MCF 10A (cell line): ENCODE measurements at regions not wholly inside any gene's neighbourhood (a gene's known extent, or its start where the extent isn't known, plus 50 kb on each side); places are given as distances from the start of the nearest gene placed in this dataset.

ENCODE experiments used
- BruUV-seq: library from RNA; stranded (reverse); fragments of 400-500 nt; replicated peaks from 2 replicates; lab custom pipeline; 2021; lab: Mats Ljungman, UMichigan
- CTCF ChIA-PET: fragments of 300-600 bp; sonication (Branson Sonifier 250); formaldehyde crosslinking; extraction: SDS; loops from one replicate; lab custom pipeline; 2021; ENCODE audit warnings: antibody characterized with exemption, inconsistent platforms; lab: Yijun Ruan, JAX
- POLR2A ChIA-PET: fragments of 300-600, 350-650 bp; sonication (Branson Sonifier 250); formaldehyde crosslinking; extraction: SDS; loops from one replicate; lab custom pipeline; 2020; ENCODE audit warnings: antibody characterized with exemption, inconsistent platforms; lab: Yijun Ruan, JAX
- DNase-seq: peaks from one replicate; pipeline ENCODE4 v3.0.0-alpha.2; 2018; ENCODE audit not compliant: unreplicated experiment
- H3K27ac Mint-ChIP-seq: one replicate; pipeline ENCODE4 v1.8.0; 2022; ENCODE audit warnings: mild to moderate bottlenecking, low read depth, mixed read lengths; ENCODE audit not compliant: unreplicated experiment
- H3K27me3 Mint-ChIP-seq: one replicate; pipeline ENCODE4 v1.8.0; 2022; ENCODE audit warnings: mixed read lengths; ENCODE audit not compliant: insufficient read depth, unreplicated experiment
- H3K36me3 Mint-ChIP-seq: one replicate; pipeline ENCODE4 v1.8.0; 2022; ENCODE audit warnings: mild to moderate bottlenecking, moderate library complexity, mixed read lengths; ENCODE audit not compliant: insufficient read depth, unreplicated experiment
- H3K4me1 Mint-ChIP-seq: one replicate; pipeline ENCODE4 v1.8.0; 2022; ENCODE audit warnings: mixed read lengths; ENCODE audit not compliant: insufficient read depth, unreplicated experiment
- H3K4me3 Mint-ChIP-seq: one replicate; pipeline ENCODE4 v1.8.0; 2022; ENCODE audit warnings: mild to moderate bottlenecking, moderate library complexity, mixed read lengths; ENCODE audit not compliant: unreplicated experiment
- H3K9me3 Mint-ChIP-seq: one replicate; pipeline ENCODE4 v1.8.0; 2022; ENCODE audit warnings: mixed read lengths; ENCODE audit not compliant: unreplicated experiment
- CTCF ChIP-seq: fragments of 200-600 bp; IDR thresholded peaks from one replicate; pipeline ENCODE4 v1.8.0; 2022; ENCODE audit warnings: antibody characterized with exemption, mild to moderate bottlenecking; ENCODE audit not compliant: unreplicated experiment
- intact Hi-C: fragments of 100-400 bp; cut with micrococcal nuclease; formaldehyde crosslinking; loops from 2 replicates; pipeline ENCODE4 v1.14.1; 2022

DNA sequence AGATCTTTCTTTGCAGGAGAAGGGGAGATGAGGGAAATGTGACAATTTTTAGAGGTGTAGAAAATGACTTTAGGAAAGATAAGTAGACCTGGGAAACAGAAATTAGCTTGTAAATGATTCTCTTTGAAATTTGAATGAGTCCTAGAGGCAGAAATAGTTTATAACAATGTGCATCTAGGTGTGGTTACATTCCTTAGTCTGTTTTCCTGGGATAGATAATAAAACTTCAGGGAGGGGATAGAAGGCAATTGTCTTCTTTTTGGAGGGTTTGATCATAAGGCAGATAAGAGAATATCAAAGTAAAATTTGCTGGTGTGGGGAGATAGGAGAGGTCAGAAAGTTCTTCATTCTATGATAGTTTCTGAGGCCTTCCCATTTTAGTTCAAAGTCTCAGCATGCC, 1344.3 kb upstream of the LRRTM1 start:
- POLR2A ChIA-PET = interaction anchor here (1.2 kb wide), 1 partner anchor 10 kb away, joined by 3 read pairs; no protein-coding TSS in a partner anchor
- Mint-ChIP-seq H3K36me3 (no peaks in the 10 kb centered on the region), H3K27me3 (no peaks in the 10 kb centered on the region), H3K9me3 (no peaks in the 10 kb centered on the region), H3K4me3 (no peak overlapping the region), H3K27ac (no peak overlapping the region), H3K4me1 (peaks cover 20% of the 10 kb centered on the region)
- BruUV-seq = no TSS peak
- TF ChIP-seq CTCF = no peak
- no peak for DNase-seq
- CTCF ChIA-PET = no interaction called here
- intact Hi-C loops = no loop called here

DNA sequence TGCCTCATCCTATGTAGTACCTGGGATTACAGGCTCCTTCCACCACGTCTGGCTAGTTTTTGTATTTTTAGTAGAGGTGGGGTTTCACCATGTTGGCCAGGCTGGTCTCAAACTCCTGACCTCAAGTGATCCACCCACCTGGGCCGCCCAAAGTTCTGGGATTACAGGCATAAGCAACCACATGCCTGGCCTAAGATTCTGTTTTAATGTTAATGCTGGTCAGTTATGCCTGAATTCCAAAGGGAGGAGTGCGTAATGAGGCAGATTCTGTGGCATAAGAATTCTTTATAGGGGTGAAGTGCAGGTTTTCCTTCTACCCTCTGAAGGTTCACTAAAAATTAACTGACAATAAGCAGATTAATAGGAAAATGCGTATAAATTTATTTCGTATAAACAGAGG, 1343.8 kb upstream of the LRRTM1 start:
- TF ChIP-seq CTCF = no peak
- Mint-ChIP-seq H3K4me1 (peaks cover 20% of the 10 kb centered on the region), H3K36me3 (no peaks in the 10 kb centered on the region), H3K27ac (no peak overlapping the region), H3K9me3 (no peaks in the 10 kb centered on the region), H3K27me3 (no peaks in the 10 kb centered on the region), H3K4me3 (no peak overlapping the region)
- DNase-seq = no peak
- intact Hi-C loops = no loop called here
- ChIA-PET CTCF (no interaction called here), POLR2A (no interaction called here)
- no TSS peak for BruUV-seq

- Mint-ChIP-seq H3K4me1 (peaks cover 20% of the 10 kb centered on the region), H3K27me3 (no peaks in the 10 kb centered on the region), H3K36me3 (no peaks in the 10 kb centered on the region), H3K9me3 (no peaks in the 10 kb centered on the region), H3K4me3 (no peak overlapping the region), H3K27ac (no peak overlapping the region)
- DNase-seq = no peak
- ChIA-PET CTCF (interaction anchor here (0.6 kb wide), 1 partner anchor 769 kb away, joined by 3 read pairs; no protein-coding TSS in a partner anchor), POLR2A (no interaction called here)
- no TSS peak for BruUV-seq
- intact Hi-C loops = no loop called here
- TF ChIP-seq CTCF = no peak
Observed at GRCh38 chr2:81647715-81648230, 1343.2 kb upstream of the LRRTM1 start.

DNA sequence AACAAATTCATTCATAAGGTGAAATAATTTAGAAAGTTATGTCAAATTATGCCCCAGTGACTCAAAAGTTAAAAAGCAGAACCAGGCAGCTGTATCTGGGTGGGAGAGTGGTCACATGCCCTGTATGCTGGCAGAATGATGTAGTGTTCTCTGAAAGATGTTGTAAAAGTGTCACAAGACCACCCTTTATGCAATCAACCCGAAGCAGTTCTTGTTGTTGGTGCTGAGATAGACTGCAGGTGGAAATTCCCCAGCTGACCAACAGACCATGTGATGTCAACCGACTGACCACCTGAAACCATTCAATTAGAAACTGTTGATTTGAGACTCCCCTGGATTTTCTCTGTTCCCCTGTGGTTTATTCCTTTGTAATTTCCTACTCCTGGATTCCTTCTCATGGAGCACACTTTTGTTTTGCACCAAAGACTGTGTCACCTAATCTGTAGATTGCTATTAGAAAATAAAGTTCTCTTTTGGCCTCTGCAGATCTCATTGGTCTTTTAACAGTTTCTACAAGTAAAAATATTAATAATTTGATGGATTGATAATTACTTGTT, 1341.3 kb upstream of the LRRTM1 start:
- Mint-ChIP-seq H3K4me3 (no peak overlapping the region), H3K9me3 (no peaks in the 10 kb centered on the region), H3K4me1 (peaks cover 20% of the 10 kb centered on the region), H3K27ac (no peak overlapping the region), H3K27me3 (no peaks in the 10 kb centered on the region), H3K36me3 (no peaks in the 10 kb centered on the region)
- BruUV-seq = no TSS peak
- POLR2A ChIA-PET = no interaction called here
- CTCF ChIA-PET = interaction anchor here (0.5 kb wide), 1 partner anchor 253 kb away, joined by 4 read pairs; no protein-coding TSS in a partner anchor
- no peak for TF ChIP-seq CTCF
- intact Hi-C loops = no loop called here
- DNase-seq = no peak
